ENCODE measurements at regions not wholly inside any gene's neighbourhood (a gene's known extent, or its start where the extent isn't known, plus 50 kb on each side); places are given as distances from the start of the nearest gene placed in this dataset.
"Not testable (repeated sequence)": the region's sequence is repeated elsewhere in the genome, so short reads cannot be mapped to it uniquely, and the experiment has no call there.

DNA sequence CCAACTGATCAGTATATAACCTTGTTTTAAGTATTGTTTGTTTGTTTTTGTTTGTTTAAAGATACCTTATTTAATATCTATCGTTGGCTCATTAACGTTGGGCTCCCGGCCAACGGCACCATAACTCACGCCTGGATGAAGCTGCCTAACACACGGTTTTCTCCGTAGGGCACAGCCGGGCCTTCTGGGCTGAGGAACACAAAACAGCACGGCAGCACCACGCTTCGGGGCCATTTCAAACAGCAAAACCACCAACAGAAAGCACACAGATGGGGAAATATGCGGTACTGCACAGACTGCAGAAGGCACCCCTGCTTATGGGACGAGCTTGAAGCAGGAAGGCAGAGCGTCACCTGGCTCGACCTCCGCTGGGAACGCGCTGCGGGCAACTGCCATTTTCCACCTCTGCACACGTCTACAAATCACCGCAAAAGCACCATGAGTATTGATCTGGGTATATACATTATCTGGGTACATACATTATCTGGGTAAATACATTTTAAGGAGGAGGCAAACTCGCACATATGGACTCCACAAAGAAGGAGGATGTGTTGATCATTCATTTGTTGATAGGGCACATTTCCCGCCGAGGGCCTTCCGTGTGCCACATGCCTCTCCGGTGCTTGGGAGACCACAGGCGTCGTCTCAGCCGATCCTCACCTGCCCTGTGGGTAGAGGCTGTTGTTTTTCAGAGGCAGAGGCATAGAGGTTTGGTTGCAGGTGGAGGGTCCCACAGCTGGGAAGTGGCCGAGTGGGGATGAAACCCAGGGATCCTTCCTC is 123.7 kb upstream of the ATP2B2 start:
- DNase-seq, result no peak

DNA sequence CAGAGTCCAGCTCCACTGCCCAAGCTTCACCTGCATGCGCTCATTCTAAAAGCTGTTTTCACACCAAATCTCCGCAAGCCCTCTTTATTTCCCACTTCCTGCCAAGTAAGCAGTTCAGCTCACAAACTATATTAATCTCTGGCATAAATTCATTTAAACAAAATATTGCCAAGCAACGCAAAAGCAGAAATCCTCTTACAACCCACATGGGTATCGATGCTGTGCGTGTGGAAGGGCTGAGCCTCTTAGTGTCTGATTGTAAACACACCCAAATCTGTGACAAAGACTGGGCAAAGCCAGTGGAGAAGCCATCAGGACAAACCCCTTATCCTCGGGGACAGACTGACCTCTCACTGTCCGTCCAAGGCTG is 124.3 kb upstream of the ATP2B2 start:
- DNase-seq, result no peak

DNA sequence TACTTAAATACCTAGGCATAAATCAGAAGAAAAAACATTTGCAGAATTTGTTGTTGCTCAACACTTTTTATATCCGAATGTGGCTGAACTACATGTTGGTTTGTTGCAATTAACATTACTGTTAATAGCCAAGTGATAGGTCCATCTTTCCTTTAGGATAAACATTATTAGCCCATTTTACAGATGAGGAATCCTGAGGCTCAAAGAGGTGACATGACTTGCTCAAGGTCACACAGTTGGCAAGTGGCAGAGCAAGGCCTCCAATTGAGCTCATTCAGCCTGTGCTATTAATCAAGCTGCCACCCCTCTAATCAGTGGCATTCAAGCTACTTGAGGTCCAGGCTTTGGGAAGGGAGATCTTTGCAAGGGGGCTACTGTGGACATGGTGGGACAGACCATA is 125.8 kb upstream of the ATP2B2 start:
- no peak for DNase-seq

DNA sequence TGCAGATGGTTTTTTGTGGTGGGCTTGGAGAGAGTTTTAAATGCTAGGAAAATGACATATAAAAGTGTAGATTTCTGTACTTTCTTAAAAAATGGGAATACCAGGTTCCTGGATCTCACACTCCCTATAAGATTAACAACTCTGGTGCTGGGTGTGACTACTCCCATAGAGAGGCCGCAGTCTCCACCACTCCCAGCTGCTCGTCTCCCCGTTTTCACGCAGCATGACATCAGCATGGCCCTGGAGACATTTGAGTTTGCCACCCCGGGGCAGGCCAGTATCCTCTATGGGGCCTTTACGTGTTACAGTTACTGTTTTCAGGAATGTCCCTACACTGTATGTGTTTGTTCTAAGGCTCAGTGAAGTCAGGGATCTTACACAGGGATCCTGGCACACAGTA is 126.7 kb upstream of the ATP2B2 start:
- DNase-seq, result no peak

DNA sequence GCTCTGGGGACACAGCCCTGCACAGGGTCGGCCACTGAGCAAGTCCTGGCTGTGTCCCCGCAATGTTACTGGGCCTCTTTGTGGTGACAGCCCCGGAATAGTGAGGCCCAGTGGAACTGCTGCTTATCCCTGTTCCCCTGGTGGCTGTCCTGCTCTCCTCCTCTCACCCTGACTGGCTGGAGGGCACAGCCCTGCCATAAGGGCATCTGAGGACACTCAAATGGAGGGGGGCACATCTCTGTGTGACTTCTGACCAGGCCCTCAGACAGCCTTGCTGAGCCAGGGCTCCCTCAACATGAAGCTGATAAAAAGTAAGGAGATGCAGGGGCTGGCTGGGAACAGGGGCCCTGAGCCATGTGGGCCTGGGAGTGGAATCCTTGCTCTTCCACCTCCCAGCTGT is 127.4 kb upstream of the ATP2B2 start:
- DNase-seq, result no peak

DNA sequence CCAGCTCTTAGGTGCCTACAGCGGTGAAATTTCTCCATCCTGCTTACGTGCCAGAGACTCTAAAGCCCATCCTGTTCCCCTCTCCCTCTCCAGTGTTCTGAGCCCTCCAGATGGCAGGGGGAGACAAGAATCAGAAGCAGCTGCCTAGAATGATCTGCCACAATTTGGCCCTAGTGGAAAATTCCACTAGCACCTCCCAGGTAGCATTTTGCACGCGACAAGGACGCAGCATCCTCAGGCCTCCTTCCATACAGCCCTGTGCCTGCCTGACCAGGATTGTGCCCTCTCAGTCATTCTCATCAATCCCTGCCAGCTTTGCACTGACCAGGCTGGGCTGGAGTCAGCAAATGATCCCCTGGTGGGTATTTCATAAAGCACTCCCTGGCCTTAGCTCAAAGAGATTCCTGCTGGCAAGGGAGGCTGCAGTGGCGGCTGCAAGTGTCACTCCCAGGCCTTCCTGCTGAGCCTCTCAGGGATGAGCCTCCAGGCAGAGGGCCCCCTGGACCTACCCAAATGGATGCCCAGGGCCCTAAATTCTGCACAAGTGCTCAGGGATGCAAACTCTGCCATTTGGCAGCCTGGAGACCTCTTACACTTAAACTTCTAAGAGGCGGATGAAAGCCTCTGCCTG is 130.2 kb upstream of the ATP2B2 start:
- no peak for DNase-seq

DNA sequence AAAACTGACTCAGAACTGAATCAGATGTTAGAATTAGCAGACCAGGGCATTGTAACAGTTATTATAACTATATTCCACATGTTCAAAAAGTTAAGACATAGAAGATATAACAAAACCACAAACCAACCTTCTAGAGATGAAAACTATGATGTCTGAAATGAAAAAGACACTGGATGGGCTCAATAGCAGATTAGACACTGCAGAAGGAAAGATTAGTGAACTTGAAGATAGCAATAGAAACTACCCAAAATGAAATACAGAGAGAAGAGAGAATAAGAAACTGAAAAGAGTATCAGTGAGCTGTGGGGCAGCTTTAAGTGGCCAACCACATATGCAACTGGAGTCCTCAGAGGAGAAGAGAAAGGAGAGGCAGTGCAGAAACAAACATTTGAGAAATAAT is 132.0 kb upstream of the ATP2B2 start:
- no peak for DNase-seq

DNA sequence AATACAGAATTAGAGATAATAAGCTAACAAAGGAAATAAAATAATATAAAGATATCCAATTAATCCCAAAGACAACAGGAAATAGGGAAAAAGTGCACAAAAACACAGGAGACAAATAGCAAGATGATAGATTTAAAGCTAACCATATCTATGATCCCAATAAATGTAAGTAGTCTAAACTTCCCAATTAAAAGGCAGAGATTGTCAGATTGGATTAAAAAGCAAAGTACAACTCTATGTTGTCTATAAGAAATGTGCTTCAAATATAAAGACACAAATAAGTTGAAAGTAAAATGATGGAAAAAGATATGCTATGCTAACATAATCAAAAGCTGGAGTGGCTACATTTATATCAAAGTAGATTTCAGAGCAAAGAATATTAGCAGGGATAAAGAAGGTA is 133.1 kb upstream of the ATP2B2 start:
- no peak for DNase-seq

DNA sequence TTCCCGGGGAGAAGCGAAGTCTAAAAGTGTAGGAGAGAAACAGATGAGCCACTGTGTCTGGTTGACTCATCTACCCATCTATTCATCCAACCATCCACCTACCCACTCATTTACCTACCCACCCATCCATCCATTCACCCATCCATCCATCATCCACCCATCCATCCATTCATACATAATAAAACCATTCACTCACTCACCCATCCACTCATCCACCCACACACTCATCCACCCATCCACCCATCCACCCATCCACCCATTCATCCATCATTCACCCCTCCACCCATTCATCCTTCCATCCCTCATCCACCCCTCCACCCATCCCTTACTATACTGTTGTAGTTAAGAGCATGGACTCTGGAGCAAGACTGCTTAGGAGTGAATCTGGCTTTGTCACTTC is 136.4 kb upstream of the ATP2B2 start:
- no peak for DNase-seq

DNA sequence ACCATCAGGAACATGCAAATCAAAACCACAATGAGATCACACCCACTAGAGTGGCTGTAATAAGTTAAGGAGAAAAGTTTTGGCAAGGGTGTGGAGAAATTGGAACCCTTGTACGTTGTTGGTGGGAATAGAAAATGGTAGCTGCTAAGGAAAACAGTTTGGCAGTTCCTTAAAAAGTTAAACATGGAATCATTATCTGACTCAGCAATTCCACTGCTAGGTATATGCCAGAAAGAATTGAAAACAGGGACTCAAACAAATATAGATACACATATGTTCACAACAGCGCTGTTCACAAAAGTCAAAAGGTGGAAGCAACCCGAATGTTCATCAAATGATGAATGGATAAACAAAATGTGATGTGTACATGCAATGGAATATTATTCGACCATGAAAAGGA is 138.8 kb upstream of the ATP2B2 start:
- no peak for DNase-seq

DNA sequence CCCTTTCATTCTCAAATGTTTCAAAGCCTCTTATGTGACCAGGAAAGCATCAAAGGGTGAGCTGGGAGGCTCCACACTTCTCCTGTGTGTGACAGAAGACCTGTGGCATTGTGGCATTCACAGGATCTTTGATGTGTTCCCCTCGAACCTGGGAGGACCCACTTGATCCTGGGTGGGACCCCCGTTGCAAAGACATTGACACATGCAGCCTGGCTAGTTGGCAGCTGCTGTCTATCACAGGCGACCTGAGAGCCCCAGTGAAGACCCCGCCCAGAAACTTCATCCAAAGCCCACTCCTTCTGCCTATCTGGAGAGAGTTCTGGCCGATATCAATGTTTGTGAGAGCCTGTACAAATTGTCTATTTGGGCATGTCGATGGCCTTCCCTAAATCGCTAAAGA is 140.4 kb upstream of the ATP2B2 start:
- DNase-seq, result no peak

DNA sequence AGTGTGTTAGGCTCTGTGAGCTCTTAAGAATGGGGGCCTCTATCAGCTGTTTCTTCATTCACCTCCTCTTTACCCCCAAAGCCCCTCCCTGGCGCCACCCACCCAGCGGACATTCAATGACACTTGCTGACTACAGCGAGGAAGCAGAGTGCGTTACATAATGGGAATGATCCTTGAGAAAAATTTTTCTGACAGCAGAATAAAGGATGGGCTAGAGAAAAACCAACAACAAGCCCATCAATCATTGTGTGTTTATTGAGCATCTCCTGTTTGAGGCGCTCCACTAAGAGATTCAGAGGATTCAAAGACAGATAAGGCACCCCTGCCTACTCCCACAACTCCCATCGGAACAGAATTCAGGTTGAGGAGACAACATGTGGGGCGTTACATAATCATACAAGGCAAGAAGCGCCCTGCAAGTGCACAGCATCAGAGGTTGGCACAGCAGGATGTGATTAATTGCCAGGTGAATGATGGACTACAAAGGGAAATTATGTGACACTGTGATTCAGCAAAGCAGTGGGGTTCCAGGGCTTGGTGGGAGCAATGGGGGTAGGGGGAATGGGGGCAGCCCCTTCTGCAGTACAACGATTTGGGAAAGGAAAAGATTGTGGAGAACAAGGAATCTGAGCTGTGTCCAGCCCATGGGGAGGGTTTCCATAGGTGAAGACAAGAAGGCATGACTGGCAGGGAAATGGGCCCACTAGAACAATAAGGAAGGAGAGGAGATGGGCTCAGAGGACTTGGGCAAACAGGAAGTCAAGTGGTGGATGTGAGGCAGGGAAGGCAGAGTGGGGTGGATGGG is 141.3 kb upstream of the ATP2B2 start:
- DNase-seq, result no peak

DNA sequence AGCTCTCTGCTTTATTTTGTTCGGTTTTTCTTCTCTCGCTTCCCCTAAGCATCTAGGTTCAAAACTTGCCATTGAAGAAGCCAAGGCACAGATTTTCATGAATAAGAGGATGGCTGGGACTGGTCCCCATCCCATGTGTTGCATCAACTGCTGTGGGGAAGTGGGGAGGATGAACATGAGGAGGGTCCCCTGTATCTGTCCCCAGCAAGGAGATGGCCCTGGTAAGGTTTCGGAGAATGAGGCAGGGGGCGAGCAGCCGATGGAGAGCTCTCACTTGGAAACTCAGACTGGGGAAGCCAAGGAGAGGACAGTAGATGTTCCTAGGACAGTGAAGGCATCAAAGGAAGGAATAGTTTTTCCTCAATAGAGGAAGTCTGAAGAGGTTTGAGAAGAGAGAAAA is 142.0 kb upstream of the ATP2B2 start:
- DNase-seq, result no peak

DNA sequence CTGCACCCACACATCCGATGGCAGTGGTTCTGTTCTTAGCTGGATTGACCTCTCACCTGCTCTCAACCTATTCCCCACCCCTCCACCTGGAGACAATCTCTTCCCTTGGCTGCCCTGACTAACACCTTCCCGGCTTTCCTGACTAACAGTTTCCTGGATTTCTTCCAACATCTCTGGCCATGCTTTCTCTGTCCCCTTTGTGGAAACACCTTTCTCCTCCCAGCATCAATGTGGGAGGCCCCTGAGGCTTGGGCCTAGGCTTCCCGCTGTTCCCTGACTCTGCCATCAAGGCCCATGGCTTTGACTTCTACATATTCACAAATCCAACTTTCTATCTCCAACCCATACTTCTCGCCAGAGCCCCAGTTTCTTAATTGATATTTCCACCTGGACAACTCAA is 142.8 kb upstream of the ATP2B2 start:
- DNase-seq, result no peak

DNA sequence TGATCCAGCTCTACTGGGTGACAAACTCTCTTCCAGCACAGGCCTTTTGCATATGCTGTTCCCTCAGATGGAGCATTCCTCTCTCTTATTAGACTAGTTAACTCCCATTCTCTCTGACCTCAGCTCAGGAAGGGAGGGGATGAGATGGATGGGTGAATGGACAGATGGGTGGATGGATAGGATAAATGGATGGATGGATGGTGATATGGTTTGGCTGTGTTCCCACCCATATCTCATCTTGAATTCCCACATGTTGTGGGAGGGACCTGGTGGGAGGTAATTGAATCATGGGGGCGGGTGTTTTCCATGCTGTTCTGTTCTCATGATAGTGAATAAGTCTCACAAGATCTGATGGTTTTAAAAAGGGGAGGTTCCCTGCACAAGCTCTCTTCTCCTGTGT is 144.1 kb upstream of the ATP2B2 start:
- not testable (repeated sequence) for DNase-seq

DNA sequence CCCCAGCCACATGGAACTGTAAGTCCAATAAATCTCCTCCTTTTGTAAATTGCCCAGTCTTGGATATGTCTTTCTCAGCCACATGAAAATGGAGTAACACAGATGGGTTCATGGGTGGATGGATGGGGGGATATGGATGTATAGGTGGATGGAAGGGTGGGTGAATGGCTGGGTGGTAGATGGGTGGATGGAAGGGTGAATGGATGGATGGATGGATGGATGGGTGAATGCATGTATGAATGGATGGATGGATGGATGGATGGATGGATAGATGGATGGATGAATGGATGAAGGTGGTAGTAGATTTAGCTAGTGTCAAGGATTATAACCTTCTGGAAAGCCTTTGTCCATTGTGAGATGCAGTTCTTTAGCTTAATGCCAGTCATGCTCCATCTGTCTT is 146.1 kb upstream of the ATP2B2 start:
- DNase-seq, result no peak

DNA sequence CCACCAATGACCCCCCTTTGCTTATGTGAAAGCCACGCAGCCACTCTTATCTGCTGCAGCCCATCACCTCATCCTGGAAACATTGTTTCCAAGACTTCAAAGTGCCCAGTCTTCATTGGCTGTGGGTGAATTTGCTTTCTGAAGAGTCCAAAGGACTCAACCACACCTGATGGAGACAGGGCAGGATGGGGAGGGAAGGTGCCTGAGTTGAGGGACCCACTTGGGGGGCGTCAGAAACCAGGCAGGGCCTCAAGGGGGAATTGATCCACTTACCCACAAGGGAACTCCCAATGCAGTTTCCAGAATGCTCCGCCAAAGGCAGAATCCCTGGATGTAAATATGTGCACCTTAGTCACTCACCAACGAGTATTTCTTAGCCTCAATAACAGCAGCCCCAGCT is 147.9 kb upstream of the ATP2B2 start:
- DNase-seq, result no peak

DNA sequence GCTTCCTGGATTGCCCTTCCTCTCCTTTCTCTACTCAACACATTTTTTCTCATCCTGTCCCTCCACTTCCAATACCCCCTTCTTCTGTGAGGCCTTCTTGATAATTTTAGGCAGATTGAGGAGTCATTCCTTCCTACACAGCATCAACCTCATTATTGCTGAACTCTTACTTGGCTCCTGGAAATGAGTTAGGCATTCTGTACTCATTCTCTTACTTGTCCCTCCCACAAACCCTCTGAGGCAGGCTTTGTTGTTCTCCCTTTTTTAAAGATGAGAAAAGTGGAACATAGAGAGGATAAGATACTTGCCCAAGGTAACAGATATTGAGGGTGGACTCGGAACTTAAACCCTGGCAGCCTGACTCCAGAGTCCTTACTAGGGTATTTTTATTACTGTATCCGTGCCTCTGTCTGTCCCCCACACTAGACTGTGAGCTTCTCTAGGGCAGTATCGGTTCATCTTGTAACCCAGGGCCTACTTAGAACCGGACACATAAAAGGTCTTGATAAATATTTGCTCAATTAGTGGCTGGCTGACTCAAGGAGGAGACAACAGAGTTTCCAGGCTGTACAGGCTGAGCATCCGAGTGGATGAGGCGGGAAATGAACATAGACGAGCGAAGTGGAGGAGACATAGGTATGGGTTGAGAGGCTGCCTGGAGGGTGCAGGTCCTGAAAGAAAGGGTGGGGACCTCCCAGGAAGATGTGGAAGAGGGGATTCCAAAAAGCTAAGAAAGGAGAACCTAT is 148.7 kb upstream of the ATP2B2 start:
- DNase-seq, result no peak

DNA sequence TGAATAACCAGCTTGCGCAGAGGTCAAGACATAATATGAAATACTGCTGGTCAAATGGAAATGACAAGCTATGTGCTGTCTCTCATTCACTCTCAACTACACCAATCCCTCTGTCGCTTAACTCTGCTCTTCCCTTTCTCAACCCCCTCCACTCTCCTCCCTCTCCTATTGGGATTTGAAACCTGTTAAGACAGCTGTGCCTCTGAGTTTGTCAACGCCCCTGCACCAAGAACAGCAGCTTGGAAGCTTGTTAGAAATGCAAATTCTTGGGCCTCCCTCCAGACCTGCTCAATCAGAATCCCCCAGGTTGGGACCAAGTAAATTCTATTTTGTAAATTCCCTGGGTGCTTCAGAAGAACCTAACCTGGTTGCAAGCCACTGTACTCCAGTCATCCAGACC is 149.7 kb upstream of the ATP2B2 start:
- DNase-seq, result no peak

DNA sequence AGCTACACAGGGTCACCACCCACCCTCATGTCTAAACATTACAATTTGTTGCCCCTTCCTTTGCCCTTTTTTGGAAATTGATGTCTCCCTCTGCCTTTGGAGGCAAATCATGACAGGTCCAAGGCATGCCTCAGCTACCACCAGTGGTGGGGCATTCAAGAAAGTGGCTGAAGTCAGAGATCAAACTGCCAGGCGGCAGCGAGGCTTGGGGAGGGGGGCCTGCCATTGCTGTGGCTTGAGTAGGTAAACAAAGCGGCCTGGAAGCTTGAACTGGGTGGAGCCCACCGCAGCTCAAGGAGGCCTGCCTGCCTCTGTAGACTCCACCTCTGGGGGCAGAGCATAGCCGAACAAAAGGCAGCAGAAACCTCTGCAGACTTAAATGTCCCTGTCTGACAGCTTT is 152.0 kb upstream of the ATP2B2 start:
- DNase-seq, result not testable (repeated sequence)

DNA sequence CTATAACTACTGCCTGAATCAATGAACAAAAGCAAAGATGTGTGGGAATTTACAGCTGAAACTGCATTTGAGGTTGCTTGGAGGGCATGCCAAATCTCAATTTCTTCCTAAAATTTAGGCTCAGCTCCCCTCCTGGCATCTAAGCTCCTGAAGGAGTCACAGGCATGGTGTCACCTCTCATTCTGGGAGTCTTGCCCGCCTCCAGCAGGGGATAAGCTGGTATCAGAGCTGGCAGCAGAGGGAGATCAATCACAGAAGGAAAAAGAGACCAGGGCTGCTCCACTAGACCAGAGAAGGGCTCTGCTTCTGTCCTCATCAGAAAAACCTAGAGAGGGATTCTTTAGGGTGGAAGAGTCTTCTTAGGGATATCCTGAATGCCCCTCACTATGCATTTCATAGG is 150.4 kb upstream of the SLC6A11 start:
- no peak for DNase-seq

DNA sequence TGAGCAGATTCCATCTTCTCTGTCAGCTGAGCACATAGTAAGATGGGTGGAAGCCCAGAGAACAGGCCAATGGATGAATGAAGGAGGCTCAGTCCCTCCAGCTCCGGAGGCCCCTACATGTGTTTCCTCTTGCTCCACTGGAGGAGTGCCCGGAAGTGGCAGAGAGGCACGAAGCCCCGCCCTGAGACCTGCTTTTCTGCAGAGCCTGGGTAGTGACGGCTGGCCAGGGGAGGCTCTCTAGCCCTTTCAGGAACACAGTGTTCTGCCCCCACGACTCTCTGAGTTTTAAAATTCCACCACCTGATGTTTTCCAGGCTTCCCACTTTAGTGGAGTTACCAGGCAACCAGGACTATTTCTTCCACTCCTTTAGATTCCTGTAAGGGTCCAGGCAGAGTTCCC is 149.4 kb upstream of the SLC6A11 start:
- no peak for DNase-seq

DNA sequence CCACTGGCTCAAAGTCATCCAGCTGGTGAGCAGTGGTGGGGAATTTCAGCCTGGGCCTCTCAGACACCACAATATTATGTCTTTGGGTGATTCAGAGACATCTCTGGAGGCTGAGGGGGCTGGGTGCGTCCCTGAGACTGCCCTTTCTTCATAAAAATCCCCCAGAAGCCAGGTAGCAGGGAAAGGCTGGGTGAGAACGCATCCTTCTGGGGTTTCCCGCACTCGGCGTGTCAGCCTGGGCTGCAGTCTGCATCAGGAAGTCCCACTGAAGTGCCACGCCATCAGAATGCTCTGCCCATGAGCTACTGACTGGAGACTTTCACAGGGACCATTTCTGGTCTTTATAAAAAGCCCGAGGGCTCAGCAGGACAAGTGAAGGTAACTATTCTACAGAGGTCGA is 148.8 kb upstream of the SLC6A11 start:
- no peak for DNase-seq

All from stimulated activated CD4-positive, alpha-beta T cell treated with anti-CD3 and anti-CD28 coated beads, Interleukin-1b, Interleukin-23, amount 100 ng/mL, for 48 hours (primary cell).